Endothelial cell of umbilical vein (primary cell): ENCODE measurements at regions not wholly inside any gene's neighbourhood (a gene's known extent, or its start where the extent isn't known, plus 50 kb on each side); places are given as distances from the start of the nearest gene placed in this dataset.

ENCODE experiments used
- BruUV-seq: library from RNA; stranded (reverse); fragments of 400-500 nt; replicated peaks from 2 replicates; lab custom pipeline; 2021; lab: Mats Ljungman, UMichigan
- CTCF ChIA-PET: fragments of 300-600, 350-600 bp; sonication (Branson Sonifier 250); formaldehyde crosslinking; loops from one replicate; lab custom pipeline; 2021; ENCODE audit warnings: antibody characterized with exemption, inconsistent platforms; lab: Charles Lee
- POLR2A ChIA-PET: fragments of 300-600, 350-600 bp; sonication (Branson Sonifier 250); formaldehyde crosslinking; loops from one replicate; lab custom pipeline; 2021; ENCODE audit warnings: antibody characterized with exemption, inconsistent platforms; lab: Charles Lee
- DNase-seq: peaks from one replicate; pipeline ENCODE4 v3.0.0-alpha.2; 2011; ENCODE audit warnings: low read depth, low spot score
- FAIRE-seq: peaks from 2 replicates; lab custom pipeline; 2011; peaks lifted over from hg19 to GRCh38; lab: Jason Lieb, UNC
- H2AFZ ChIP-seq: 2 replicates; pipeline ENCODE4 v1.6.0; 2012; ENCODE audit warnings: low read depth, low read length, control low read depth, inconsistent platforms
- H3K27ac ChIP-seq: 2 replicates; pipeline ENCODE4 v1.5.1; 2011; ENCODE audit warnings: low read depth, mild to moderate bottlenecking, control low read depth, low read length, moderate library complexity; ENCODE audit not compliant: insufficient read depth
- H3K27me3 ChIP-seq, 2 experiments: 2 replicates each; pipeline versions ENCODE4 v1.6.0 to v1.6.1; 2011; ENCODE audit warnings: low read length in 2 of 2, mixed read lengths in 1 of 2; ENCODE audit not compliant: control insufficient read depth in 2 of 2, insufficient read depth in 2 of 2
- H3K36me3 ChIP-seq, 2 experiments: 2 replicates in 1 of 2; 3 replicates in 1 of 2; pipeline ENCODE4 v1.5.1; 2011; ENCODE audit warnings: low read length in 2 of 2, mild to moderate bottlenecking in 1 of 2, moderate library complexity in 1 of 2; ENCODE audit not compliant: control insufficient read depth in 2 of 2, insufficient read depth in 2 of 2; ENCODE audit errors: extremely low read depth in 1 of 2
- H3K4me1 ChIP-seq: 3 replicates; pipeline ENCODE4 v1.5.1; 2011; ENCODE audit warnings: mild to moderate bottlenecking, low read length; ENCODE audit not compliant: control insufficient read depth, insufficient read depth; ENCODE audit errors: extremely low read depth
- H3K4me2 ChIP-seq: 2 replicates; pipeline ENCODE4 v1.6.1; 2011; ENCODE audit warnings: low read length, control low read depth, mixed read lengths; ENCODE audit not compliant: insufficient read depth
- H3K4me3 ChIP-seq, 3 experiments: fragments of 200-600 bp in 1 of 3; sonication (generic), shearing (Covaris generic) in 1 of 3; replicated peaks in 1 of 3; 2 replicates each; pipeline ENCODE4 v1.5.1; 2011 to 2016; ENCODE audit warnings: control low read depth in 3 of 3, low read length in 3 of 3, mild to moderate bottlenecking in 2 of 3, inconsistent platforms in 1 of 3, low read depth in 1 of 3, moderate library complexity in 1 of 3; ENCODE audit not compliant: insufficient read depth in 1 of 3
- H3K79me2 ChIP-seq: 2 replicates; pipeline ENCODE4 v1.6.0; 2012; ENCODE audit warnings: low read length, inconsistent platforms; ENCODE audit not compliant: control insufficient read depth, insufficient read depth
- H3K9ac ChIP-seq: replicated peaks from 2 replicates; pipeline ENCODE3; 2011; ENCODE audit warnings: low read length, control low read depth; ENCODE audit not compliant: insufficient read depth; ENCODE audit errors: extremely low read depth
- H3K9me1 ChIP-seq: replicated peaks from 3 replicates; pipeline ENCODE4 v1.6.0; 2011; ENCODE audit warnings: mild to moderate bottlenecking, low read length; ENCODE audit not compliant: control insufficient read depth, insufficient read depth; ENCODE audit errors: extremely low read depth
- H3K9me3 ChIP-seq: replicated peaks from 2 replicates; pipeline ENCODE4 v1.5.1; 2012; ENCODE audit warnings: low read length, inconsistent platforms; ENCODE audit not compliant: control insufficient read depth, insufficient read depth
- H4K20me1 ChIP-seq: replicated peaks from 2 replicates; pipeline ENCODE3; 2011; ENCODE audit warnings: mild to moderate bottlenecking, low read length; ENCODE audit not compliant: control insufficient read depth, insufficient read depth; ENCODE audit errors: extremely low read depth
- CTCF ChIP-seq, 2 donors: IDR thresholded peaks; 1 replicate in 1 of 2; 2 replicates in 1 of 2; pipeline ENCODE4 v1.5.1; 2011; ENCODE audit warnings: low read length in 2 of 2, mild to moderate bottlenecking in 2 of 2, moderate library complexity in 2 of 2, control low read depth in 1 of 2, inconsistent platforms in 1 of 2, low read depth in 1 of 2; ENCODE audit not compliant: insufficient read depth in 1 of 2; ENCODE audit errors: extremely low read depth in 1 of 2
- EZH2 ChIP-seq: IDR thresholded peaks from 2 replicates; pipeline ENCODE4 v1.6.1; 2012; ENCODE audit warnings: borderline replicate concordance, low read depth, mild to moderate bottlenecking, moderate library complexity, low read length, inconsistent platforms; ENCODE audit not compliant: severe bottlenecking
- FOS ChIP-seq: IDR thresholded peaks from 2 replicates; pipeline ENCODE4 v1.6.1; 2011; ENCODE audit warnings: mild to moderate bottlenecking, low read length, moderate library complexity, borderline replicate concordance; ENCODE audit not compliant: insufficient read depth
- GATA2 ChIP-seq: IDR thresholded peaks from 2 replicates; pipeline ENCODE4 v1.7.0; 2011; ENCODE audit warnings: low read depth, mild to moderate bottlenecking, moderate library complexity, mixed read lengths, low read length; ENCODE audit not compliant: insufficient read length, insufficient read depth
- JUN ChIP-seq: IDR thresholded peaks from 2 replicates; pipeline ENCODE4 v1.6.1; 2011; ENCODE audit warnings: borderline replicate concordance, low read depth; ENCODE audit not compliant: insufficient read length, insufficient read depth
- MAX ChIP-seq: IDR thresholded peaks from 2 replicates; pipeline ENCODE4 v1.6.1; 2011; ENCODE audit not compliant: insufficient read depth, insufficient read length
- MYC ChIP-seq: IDR thresholded peaks from one replicate; pipeline ENCODE4 v1.6.1; 2011; ENCODE audit warnings: mild to moderate bottlenecking, low read depth, low read length
- POLR2A ChIP-seq: IDR thresholded peaks from 2 replicates; pipeline ENCODE4 v1.6.1; 2012; ENCODE audit warnings: low read depth, mild to moderate bottlenecking, control low read depth, low read length
- POLR2AphosphoS5 ChIP-seq: IDR thresholded peaks from 2 replicates; pipeline ENCODE4 v1.6.1; 2012; ENCODE audit warnings: low read depth, mild to moderate bottlenecking, control low read depth, low read length, moderate library complexity; ENCODE audit not compliant: insufficient read depth
- dilution Hi-C: fragments of 300-500 bp; cut with MboI; formaldehyde crosslinking; loops from one replicate; pipeline ENCODE4 v1.15.0; 2019; ENCODE audit warnings: low sequenced_read_pairs; ENCODE audit not compliant: extremely low pct_ligation_motif_present
- intact Hi-C: fragments of 100-400 bp; cut with micrococcal nuclease; formaldehyde crosslinking; loops from one replicate; pipeline ENCODE4 v1.10.0; 2022

GRCh38 chr6:92706976-92707375 lies 712.4 kb downstream of the EPHA7 start:
- dilution Hi-C loops = no loop called here
- FAIRE-seq = no peak

More at GRCh38 chr6:92706976-92707375, 712.4 kb downstream of the EPHA7 start:
- Histone ChIP-seq H3K9me3 (no peaks in the 10 kb centered on the region), H3K4me1 (no peaks in the 10 kb centered on the region), H3K4me3 (no peak overlapping the region), H3K27ac (no peak overlapping the region), H3K9ac (no peak overlapping the region), H4K20me1 (no peaks in the 10 kb centered on the region), H3K4me2 (no peak overlapping the region), H3K27me3 (no peaks in the 10 kb centered on the region), H2AFZ (no peak overlapping the region), H3K36me3 (no peaks in the 10 kb centered on the region), H3K9me1 (no peaks in the 10 kb centered on the region), H3K79me2 (no peaks in the 10 kb centered on the region)
- ChIA-PET POLR2A (no interaction called here), CTCF (no interaction called here)
- TF ChIP-seq POLR2AphosphoS5 (no peak), CTCF (IDR thresholded peaks at IDR 0.05; ENCODE audit: extremely low read depth in 1 of 2, insufficient read depth in 1 of 2, low read depth in 1 of 2, low read length in 2 of 2) (no peak), JUN (no peak), MAX (no peak), GATA2 (no peak), FOS (no peak), POLR2A (no peak), MYC (no peak), EZH2 (no peak)
- no peak for DNase-seq
- no TSS peak for BruUV-seq
- intact Hi-C loops = no loop called here
